T-cell (primary cell): ENCODE measurements at regions not wholly inside any gene's neighbourhood (a gene's known extent, or its start where the extent isn't known, plus 50 kb on each side); places are given as distances from the start of the nearest gene placed in this dataset.

Source experiments
- ATAC-seq, 4 experiments: fragments of 200-7000 bp in 3 of 4; fragments of 150-1000 bp in 1 of 4; cut with Tn5 transposase; replicated peaks in 1 of 4; 1 replicate in 3 of 4; 2 replicates in 1 of 4; pipeline ENCODE4 v1.10.0; 2021; ENCODE audit warnings: moderate library complexity in 3 of 4, mild to moderate bottlenecking in 2 of 4, moderate number of reproducible peaks in 1 of 4
- CTCF ChIA-PET, 2 donors: fragments of 300-600 bp; sonication (Branson Sonifier 250); formaldehyde crosslinking; loops; one replicate each; lab custom pipeline; 2022; ENCODE audit warnings: antibody characterized with exemption in 2 of 2; lab: Charles Lee
- POLR2A ChIA-PET, 2 donors: fragments of 300-600 bp; sonication (Branson Sonifier 250); formaldehyde crosslinking; loops; one replicate each; lab custom pipeline; 2022; ENCODE audit warnings: antibody characterized with exemption in 2 of 2; lab: Charles Lee
- DNase-seq, 35 experiments: peaks; one replicate each; pipeline versions ENCODE4 v3.0.0 to v3.0.0-alpha.2; 2013 to 2023
- H3K27ac ChIP-seq: one replicate; pipeline ENCODE4 v1.5.1; 2013; ENCODE audit warnings: low read length
- H3K27me3 ChIP-seq, 2 experiments: replicated peaks in 1 of 2; 1 replicate in 1 of 2; 2 replicates in 1 of 2; pipeline versions ENCODE4 v1.6.1 to v1.7.0; 2013; ENCODE audit warnings: low read length in 1 of 2, mixed read lengths in 1 of 2; ENCODE audit not compliant: control insufficient read depth in 2 of 2, insufficient read depth in 2 of 2; ENCODE audit errors: extremely low read depth in 1 of 2
- H3K36me3 ChIP-seq, 2 donors: 1 replicate in 1 of 2; 2 replicates in 1 of 2; pipeline versions ENCODE4 v1.6.1 to v1.7.0; 2013; ENCODE audit warnings: low read length in 1 of 2; ENCODE audit not compliant: control insufficient read depth in 2 of 2, insufficient read depth in 1 of 2; ENCODE audit errors: extremely low read depth in 1 of 2
- H3K4me1 ChIP-seq, 2 experiments: 1 replicate in 1 of 2; 2 replicates in 1 of 2; pipeline versions ENCODE4 v1.6.1 to v1.7.0; 2013; ENCODE audit warnings: low read length in 2 of 2, mixed read lengths in 1 of 2; ENCODE audit not compliant: insufficient read depth in 2 of 2, control insufficient read depth in 1 of 2; ENCODE audit errors: extremely low read depth in 1 of 2
- H3K4me3 ChIP-seq, 2 donors: 1 replicate in 1 of 2; 2 replicates in 1 of 2; pipeline versions ENCODE4 v1.5.1 to v1.7.0; 2013; ENCODE audit warnings: mild to moderate bottlenecking in 2 of 2, low read length in 1 of 2, moderate library complexity in 1 of 2; ENCODE audit not compliant: control insufficient read depth in 1 of 2; ENCODE audit errors: extremely low read depth in 1 of 2
- H3K9me3 ChIP-seq: 2 replicates; pipeline ENCODE4 v1.7.0; 2013
- H3K27ac Mint-ChIP-seq, 2 donors: one replicate each; pipeline ENCODE4 v1.8.0; 2020 to 2021; ENCODE audit warnings: mild to moderate bottlenecking in 2 of 2, mixed read lengths in 2 of 2
- H3K27me3 Mint-ChIP-seq, 2 donors: one replicate each; pipeline ENCODE4 v1.8.0; 2021 to 2022; ENCODE audit warnings: mixed read lengths in 2 of 2
- H3K36me3 Mint-ChIP-seq: one replicate; pipeline ENCODE4 v1.8.0; 2021; ENCODE audit warnings: mixed read lengths
- H3K4me1 Mint-ChIP-seq, 3 donors: one replicate each; pipeline ENCODE4 v1.8.0; 2020 to 2022; ENCODE audit warnings: mixed read lengths in 3 of 3, mild to moderate bottlenecking in 1 of 3
- H3K4me3 Mint-ChIP-seq, 3 donors: one replicate each; pipeline ENCODE4 v1.8.0; 2020 to 2022; ENCODE audit warnings: mild to moderate bottlenecking in 3 of 3, mixed read lengths in 3 of 3, moderate library complexity in 3 of 3
- H3K9me3 Mint-ChIP-seq, 3 donors: one replicate each; pipeline ENCODE4 v1.8.0; 2020 to 2022; ENCODE audit warnings: mixed read lengths in 3 of 3
- WGBS: methylation state at CpG from one replicate; pipeline ENCODE4 v1.1.5; 2013; ENCODE audit warnings: missing lambda C conversion rate; ENCODE audit not compliant: insufficient coverage; 5-methylcytosine and 5-hydroxymethylcytosine counted together

DNA sequence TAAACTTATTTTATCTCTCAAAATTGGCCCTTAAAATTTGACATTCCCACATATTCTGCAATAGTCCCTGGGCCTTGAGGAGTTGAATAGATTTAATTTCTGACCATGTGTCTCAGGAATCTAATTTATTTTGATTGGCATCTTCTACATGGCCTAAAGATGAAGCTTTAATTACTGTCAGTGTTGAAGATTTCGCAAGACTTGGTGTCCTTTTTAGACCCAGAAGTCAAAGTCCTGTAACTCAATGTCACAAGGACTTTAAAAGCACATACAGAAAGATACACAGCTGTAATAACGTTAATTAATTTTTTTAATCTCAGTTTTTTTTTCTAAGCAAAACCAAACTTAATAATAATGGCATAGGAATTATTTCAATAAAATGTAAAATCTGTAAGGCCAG lies 163.9 kb downstream of the SUCNR1 start:
- H3K27me3 Mint-ChIP-seq: no peaks in the 10 kb centered on the region
- Histone ChIP-seq H3K4me1 (no peaks in the 10 kb centered on the region), H3K27me3 (no peaks in the 10 kb centered on the region), H3K9me3 (no peaks in the 10 kb centered on the region), H3K36me3 (no peaks in the 10 kb centered on the region), H3K27ac (no peak overlapping the region), H3K4me3 (no peak overlapping the region)
- no peaks in the 10 kb centered on the region for H3K36me3 Mint-ChIP-seq
- DNase-seq (no peak), ATAC-seq (no peak)
- H3K27ac Mint-ChIP-seq: no peak overlapping the region
- H3K4me1 Mint-ChIP-seq: peaks cover 0 to 5% (median 3%) of the 10 kb centered on the region in 3 donors
- H3K9me3 Mint-ChIP-seq: peaks cover 5 to 24% (median 6%) of the 10 kb centered on the region in 3 donors
- H3K4me3 Mint-ChIP-seq: no peak overlapping the region
- POLR2A ChIA-PET: no interaction called here
- CTCF ChIA-PET: interaction anchor here in 1 of 2 donors (0.6 kb wide), 1 partner anchor 41 kb away, joined by 3 read pairs; no protein-coding TSS in a partner anchor
- WGBS: no CpG with 5 or more reads among the region's 2 CpGs

DNA sequence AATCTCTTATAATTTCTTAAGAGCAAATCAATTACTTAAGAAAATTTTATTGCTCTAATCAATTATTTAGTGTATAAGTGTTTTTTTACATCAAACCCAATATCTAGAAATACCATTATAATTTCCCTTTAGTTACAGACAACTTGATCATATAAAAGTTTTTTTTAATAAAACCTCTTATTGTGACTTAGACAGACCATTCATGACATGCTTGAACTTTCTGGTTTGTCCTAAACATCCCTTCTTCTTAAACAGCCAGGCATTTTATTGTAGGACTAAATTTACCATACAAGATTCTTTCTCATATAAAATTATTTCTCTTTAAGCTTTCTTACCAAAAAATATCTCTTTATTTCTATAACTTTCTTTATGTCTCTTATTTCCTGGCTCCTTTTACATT lies 164.5 kb downstream of the SUCNR1 start:
- no peaks in the 10 kb centered on the region for H3K36me3 ChIP-seq
- ATAC-seq (no peak), DNase-seq (no peak)
- H3K27ac ChIP-seq: no peak overlapping the region
- POLR2A ChIA-PET: no interaction called here
- Mint-ChIP-seq H3K36me3 (no peaks in the 10 kb centered on the region), H3K27me3 (no peaks in the 10 kb centered on the region), H3K27ac (no peak overlapping the region), H3K9me3 (peaks cover 4 to 24% (median 6%) of the 10 kb centered on the region in 3 donors), H3K4me3 (no peak overlapping the region), H3K4me1 (peaks cover 0 to 5% (median 3%) of the 10 kb centered on the region in 3 donors)
- H3K9me3 ChIP-seq: no peaks in the 10 kb centered on the region
- H3K4me3 ChIP-seq: no peak overlapping the region
- H3K27me3 ChIP-seq: no peaks in the 10 kb centered on the region
- H3K4me1 ChIP-seq: no peaks in the 10 kb centered on the region
- CTCF ChIA-PET: interaction anchor here in 1 of 2 donors (0.6 kb wide), 1 partner anchor 40 kb away, joined by 3 read pairs; no protein-coding TSS in a partner anchor

DNA sequence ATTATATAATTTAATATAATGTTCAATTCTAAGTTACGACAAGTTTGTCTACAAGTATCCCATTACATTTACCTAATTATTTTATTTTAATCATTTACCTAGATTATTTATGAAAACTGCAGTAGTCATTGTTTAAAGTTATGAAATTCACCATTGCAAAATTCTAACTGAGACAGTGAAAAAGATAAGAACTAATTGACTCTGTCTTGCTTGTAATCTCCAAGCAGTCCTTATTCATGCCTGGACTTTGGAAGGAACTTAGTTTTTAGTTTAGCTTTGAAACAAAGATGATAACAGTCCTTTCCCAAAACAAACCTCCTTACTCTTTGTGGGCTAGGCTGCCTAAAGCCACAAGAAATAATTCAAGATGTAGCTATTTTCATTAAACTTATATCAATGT lies 165.0 kb downstream of the SUCNR1 start:
- DNase-seq (no peak), ATAC-seq (no peak)
- H3K27ac Mint-ChIP-seq: no peak overlapping the region
- Histone ChIP-seq H3K27ac (no peak overlapping the region), H3K4me1 (no peaks in the 10 kb centered on the region), H3K9me3 (no peaks in the 10 kb centered on the region), H3K4me3 (no peak overlapping the region), H3K36me3 (no peaks in the 10 kb centered on the region), H3K27me3 (no peaks in the 10 kb centered on the region)
- POLR2A ChIA-PET: no interaction called here
- peaks cover 0 to 19% (median 6%) of the 10 kb centered on the region in 3 donors for H3K9me3 Mint-ChIP-seq
- WGBS: no CpG with 5 or more reads among the region's 1 CpG
- no peaks in the 10 kb centered on the region for H3K36me3 Mint-ChIP-seq
- H3K27me3 Mint-ChIP-seq: no peaks in the 10 kb centered on the region
- CTCF ChIA-PET: no interaction called here
- no peak overlapping the region for H3K4me3 Mint-ChIP-seq
- H3K4me1 Mint-ChIP-seq: peaks cover 0 to 5% (median 3%) of the 10 kb centered on the region in 3 donors

DNA sequence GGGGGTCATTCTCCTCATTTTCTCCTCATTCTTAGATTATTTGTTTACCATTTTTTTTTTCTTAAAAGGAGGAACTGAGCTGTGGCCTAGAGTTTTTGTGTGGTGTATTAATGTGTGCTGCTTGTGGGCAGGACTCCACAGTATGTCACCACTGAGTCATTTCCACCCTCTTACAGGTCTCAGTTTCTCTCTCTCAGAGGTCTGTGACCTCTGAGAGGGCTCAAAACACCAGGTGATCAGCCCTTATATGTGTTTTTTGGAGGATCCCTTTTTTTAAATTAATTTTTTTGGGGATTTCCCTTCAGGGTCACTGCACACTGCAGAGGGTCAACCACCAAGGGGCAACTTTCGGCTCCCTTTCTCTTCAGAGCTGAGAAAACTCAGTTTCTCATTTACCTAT lies 166.4 kb downstream of the SUCNR1 start:
- H3K4me3 ChIP-seq: no peak overlapping the region
- no peaks in the 10 kb centered on the region for H3K9me3 ChIP-seq
- no peaks in the 10 kb centered on the region for H3K4me1 ChIP-seq
- Mint-ChIP-seq H3K4me3 (no peak overlapping the region), H3K9me3 (peaks cover 0 to 15% (median 6%) of the 10 kb centered on the region in 3 donors), H3K27me3 (no peaks in the 10 kb centered on the region), H3K27ac (no peak overlapping the region), H3K4me1 (peaks cover 0 to 5% (median 3%) of the 10 kb centered on the region in 3 donors), H3K36me3 (no peaks in the 10 kb centered on the region)
- no peak overlapping the region for H3K27ac ChIP-seq
- CTCF ChIA-PET: interaction anchor here in 1 of 2 donors (0.9 kb wide), 1 partner anchor 195 kb away, joined by 3 read pairs; no protein-coding TSS in a partner anchor
- H3K27me3 ChIP-seq: no peaks in the 10 kb centered on the region
- ATAC-seq (no peak), DNase-seq (no peak)
- WGBS: 71% methylated on average over 1 of the region's 1 CpG
- POLR2A ChIA-PET: no interaction called here
- H3K36me3 ChIP-seq: no peaks in the 10 kb centered on the region

DNA sequence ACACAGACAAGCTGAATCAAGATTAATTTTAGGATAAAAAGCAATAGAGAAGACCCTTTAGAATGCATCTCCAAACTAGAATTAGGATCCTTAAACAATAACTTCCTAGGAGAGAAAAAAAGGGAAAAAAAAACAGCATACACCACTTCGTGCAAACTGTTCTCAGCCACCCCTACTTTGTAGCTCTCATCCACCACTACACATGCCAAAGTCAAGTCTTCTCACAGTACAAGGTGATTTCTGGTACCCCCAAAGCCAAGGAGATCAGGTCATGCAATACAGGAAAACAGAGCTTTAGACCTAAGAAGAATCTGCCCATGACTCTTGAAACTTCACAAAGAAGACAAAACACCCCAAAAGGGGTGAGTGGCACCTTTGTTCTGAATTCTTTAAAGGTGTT lies 166.9 kb downstream of the SUCNR1 start:
- H3K27ac ChIP-seq: no peak overlapping the region
- Mint-ChIP-seq H3K27ac (no peak overlapping the region), H3K4me1 (peaks cover 0 to 5% (median 3%) of the 10 kb centered on the region in 3 donors), H3K36me3 (no peaks in the 10 kb centered on the region), H3K4me3 (no peak overlapping the region), H3K9me3 (peaks cover 0 to 10% (median 2%) of the 10 kb centered on the region in 3 donors), H3K27me3 (no peaks in the 10 kb centered on the region)
- no peak overlapping the region for H3K4me3 ChIP-seq
- ChIA-PET CTCF (interaction anchor here in 1 of 2 donors (0.7 kb wide), 1 partner anchor 1815 kb away, joined by 3 read pairs; no protein-coding TSS in a partner anchor), POLR2A (interaction anchor here in 1 of 2 donors (0.7 kb wide), 1 partner anchor 18 kb away, joined by 3 read pairs; no protein-coding TSS in a partner anchor)
- H3K9me3 ChIP-seq: no peaks in the 10 kb centered on the region
- no peak for DNase-seq
- H3K27me3 ChIP-seq: no peaks in the 10 kb centered on the region
- ATAC-seq: no peak
- no CpG with 5 or more reads among the region's 1 CpG for WGBS
- no peaks in the 10 kb centered on the region for H3K4me1 ChIP-seq
- no peaks in the 10 kb centered on the region for H3K36me3 ChIP-seq

DNA sequence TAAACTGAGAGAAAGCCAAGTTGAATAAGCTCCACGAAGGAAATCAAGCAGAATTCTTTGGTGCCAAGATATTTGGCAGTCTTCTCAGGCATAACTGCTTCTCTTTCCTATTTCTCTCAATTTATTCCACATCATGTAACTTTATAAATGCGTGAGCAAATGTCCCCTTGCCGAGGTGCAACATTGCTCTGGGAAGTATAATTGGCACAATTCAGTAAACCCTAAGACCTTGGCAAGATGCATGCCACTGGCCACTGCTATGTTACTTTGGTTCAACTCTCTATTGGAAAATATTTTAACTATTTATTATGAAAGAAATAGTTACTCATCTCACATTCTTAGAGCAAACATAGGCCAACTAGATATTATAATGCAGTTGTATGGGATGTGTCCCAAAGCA lies 170.2 kb downstream of the SUCNR1 start:
- ChIA-PET CTCF (interaction anchor here in 1 of 2 donors (0.6 kb wide), 1 partner anchor 1092 kb away, joined by 3 read pairs; no protein-coding TSS in a partner anchor), POLR2A (no interaction called here)
- Mint-ChIP-seq H3K4me3 (no peak overlapping the region), H3K36me3 (no peaks in the 10 kb centered on the region), H3K4me1 (peaks cover 0 to 5% (median 3%) of the 10 kb centered on the region in 3 donors), H3K27me3 (no peaks in the 10 kb centered on the region), H3K27ac (no peak overlapping the region), H3K9me3 (no peaks in the 10 kb centered on the region)
- H3K9me3 ChIP-seq: no peaks in the 10 kb centered on the region
- H3K27ac ChIP-seq: no peak overlapping the region
- H3K36me3 ChIP-seq: no peaks in the 10 kb centered on the region
- DNase-seq: no peak
- H3K4me1 ChIP-seq: no peaks in the 10 kb centered on the region
- H3K4me3 ChIP-seq: no peak overlapping the region
- H3K27me3 ChIP-seq: no peaks in the 10 kb centered on the region
- 83% methylated on average over 1 of the region's 3 CpGs for WGBS
- ATAC-seq: no peak
